HG03354 (cell line): ENCODE measurements at regions not wholly inside any gene's neighbourhood (a gene's known extent, or its start where the extent isn't known, plus 50 kb on each side); places are given as distances from the start of the nearest gene placed in this dataset.
A peak's percentile ranks its signal among the peaks of the same experiment; 100 is the strongest.

ENCODE experiments used
- ATAC-seq: cut with Tn5 transposase; IDR thresholded peaks from one replicate; pipeline ENCODE4 v1.9.1; 2021; ENCODE audit warnings: mild to moderate bottlenecking; ENCODE audit not compliant: unreplicated experiment, poor library complexity, severe bottlenecking

- ATAC-seq, result no peak
These were observed 326.1 kb downstream of the PLK2 start for GRCh38 chr5:58133631-58134296.

GRCh38 chr5:58133216-58133615 is 326.7 kb downstream of the PLK2 start:
- ATAC-seq, result no peak

- no peak for ATAC-seq
These were observed 332.3 kb downstream of the PLK2 start for GRCh38 chr5:58127255-58128220.

GRCh38 chr5:58123501-58123900 is 336.4 kb downstream of the PLK2 start:
- ATAC-seq, result no peak

- ATAC-seq, result no peak
These were observed 337.0 kb downstream of the PLK2 start for GRCh38 chr5:58122848-58123392.

- ATAC-seq, result no peak
These were observed 337.7 kb downstream of the PLK2 start for GRCh38 chr5:58122157-58122556.

- ATAC-seq, result no peak
These were observed 338.5 kb downstream of the PLK2 start for GRCh38 chr5:58121391-58121790.

- ATAC-seq, result no peak
These were observed 342.3 kb downstream of the PLK2 start for GRCh38 chr5:58117542-58117941.

GRCh38 chr5:58116346-58116745 is 343.5 kb downstream of the PLK2 start:
- ATAC-seq, result no peak

GRCh38 chr5:58115811-58116210 is 344.1 kb downstream of the PLK2 start:
- no peak for ATAC-seq

- no peak for ATAC-seq
These were observed 345.6 kb downstream of the PLK2 start for GRCh38 chr5:58114324-58114723.

- ATAC-seq, result no peak
These were observed 346.7 kb downstream of the PLK2 start for GRCh38 chr5:58113172-58113571.

- no peak for ATAC-seq
These were observed 351.4 kb downstream of the PLK2 start for GRCh38 chr5:58108511-58108910.

- ATAC-seq, result no peak
These were observed 352.2 kb downstream of the PLK2 start for GRCh38 chr5:58107704-58108103.

- no peak for ATAC-seq
These were observed 353.0 kb downstream of the PLK2 start for GRCh38 chr5:58106754-58107410.

- ATAC-seq, result no peak
These were observed 354.1 kb downstream of the PLK2 start for GRCh38 chr5:58105836-58106235.

- ATAC-seq, result no peak
These were observed 360.6 kb downstream of the PLK2 start for GRCh38 chr5:58099257-58099656.

GRCh38 chr5:58094031-58094430 is 365.9 kb downstream of the PLK2 start:
- peak; percentile 57 for ATAC-seq

GRCh38 chr5:58090704-58091103 is 369.2 kb downstream of the PLK2 start:
- no peak for ATAC-seq

- no peak for ATAC-seq
These were observed 370.9 kb downstream of the PLK2 start for GRCh38 chr5:58088941-58089340.
